Fibroblast of gingiva (primary cell): ENCODE measurements at regions not wholly inside any gene's neighbourhood (a gene's known extent, or its start where the extent isn't known, plus 50 kb on each side); places are given as distances from the start of the nearest gene placed in this dataset.

Experiments
- DNase-seq: peaks from one replicate; pipeline ENCODE4 v3.0.0-alpha.2; 2011; ENCODE audit warnings: low read depth

GRCh38 chr2:54360055-54360792 is 95.9 kb upstream of the SPTBN1 start:
- DNase-seq, result peak; percentile 40

GRCh38 chr2:54364409-54364808 is 91.7 kb upstream of the SPTBN1 start:
- DNase-seq, result no peak

- no peak for DNase-seq
These were observed 90.5 kb upstream of the SPTBN1 start for GRCh38 chr2:54365661-54366060.

GRCh38 chr2:54366487-54367280 is 89.4 kb upstream of the SPTBN1 start:
- DNase-seq, result no peak

GRCh38 chr2:54370405-54371104 is 85.6 kb upstream of the SPTBN1 start:
- peak; percentile 33 for DNase-seq

- no peak for DNase-seq
These were observed 84.6 kb upstream of the SPTBN1 start for GRCh38 chr2:54371460-54372065.

GRCh38 chr2:54372361-54372760 is 83.8 kb upstream of the SPTBN1 start:
- DNase-seq, result no peak

GRCh38 chr2:54373855-54374254 is 82.3 kb upstream of the SPTBN1 start:
- DNase-seq, result no peak

GRCh38 chr2:54374591-54375364 is 81.3 kb upstream of the SPTBN1 start:
- no peak for DNase-seq

GRCh38 chr2:54377451-54377850 is 78.7 kb upstream of the SPTBN1 start:
- no peak for DNase-seq

- DNase-seq, result no peak
These were observed 78.1 kb upstream of the SPTBN1 start for GRCh38 chr2:54377901-54378493.

GRCh38 chr2:54380670-54381069 is 75.5 kb upstream of the SPTBN1 start:
- DNase-seq, result no peak

GRCh38 chr2:54381293-54381692 is 74.8 kb upstream of the SPTBN1 start:
- DNase-seq, result no peak

- DNase-seq, result no peak
These were observed 73.5 kb upstream of the SPTBN1 start for GRCh38 chr2:54382601-54383000.

GRCh38 chr2:54384301-54385203 is 71.6 kb upstream of the SPTBN1 start:
- no peak for DNase-seq

GRCh38 chr2:54385271-54385670 is 70.9 kb upstream of the SPTBN1 start:
- DNase-seq, result no peak

GRCh38 chr2:54386585-54386984 is 69.5 kb upstream of the SPTBN1 start:
- no peak for DNase-seq

- DNase-seq, result peak; percentile 55
These were observed 68.8 kb upstream of the SPTBN1 start for GRCh38 chr2:54387059-54387991.

GRCh38 chr2:54388076-54388475 is 68.1 kb upstream of the SPTBN1 start:
- DNase-seq, result no peak
